Glomerular visceral epithelial cell (primary cell): ENCODE measurements at regions not wholly inside any gene's neighbourhood (a gene's known extent, or its start where the extent isn't known, plus 50 kb on each side); places are given as distances from the start of the nearest gene placed in this dataset.

Experiments used
- DNase-seq: peaks from one replicate; pipeline ENCODE4 v3.0.0-alpha.2; 2016; ENCODE audit errors: extremely low spot score

GRCh38 chr9:105828171-105828570, 133.8 kb downstream of the TMEM38B start:
- no peak for DNase-seq

- DNase-seq = no peak
Measured at GRCh38 chr9:105828596-105829213, 134.4 kb downstream of the TMEM38B start.

GRCh38 chr9:105830461-105830860, 136.1 kb downstream of the TMEM38B start:
- no peak for DNase-seq

- no peak for DNase-seq
Measured at GRCh38 chr9:105832096-105832710, 137.9 kb downstream of the TMEM38B start.

DNA sequence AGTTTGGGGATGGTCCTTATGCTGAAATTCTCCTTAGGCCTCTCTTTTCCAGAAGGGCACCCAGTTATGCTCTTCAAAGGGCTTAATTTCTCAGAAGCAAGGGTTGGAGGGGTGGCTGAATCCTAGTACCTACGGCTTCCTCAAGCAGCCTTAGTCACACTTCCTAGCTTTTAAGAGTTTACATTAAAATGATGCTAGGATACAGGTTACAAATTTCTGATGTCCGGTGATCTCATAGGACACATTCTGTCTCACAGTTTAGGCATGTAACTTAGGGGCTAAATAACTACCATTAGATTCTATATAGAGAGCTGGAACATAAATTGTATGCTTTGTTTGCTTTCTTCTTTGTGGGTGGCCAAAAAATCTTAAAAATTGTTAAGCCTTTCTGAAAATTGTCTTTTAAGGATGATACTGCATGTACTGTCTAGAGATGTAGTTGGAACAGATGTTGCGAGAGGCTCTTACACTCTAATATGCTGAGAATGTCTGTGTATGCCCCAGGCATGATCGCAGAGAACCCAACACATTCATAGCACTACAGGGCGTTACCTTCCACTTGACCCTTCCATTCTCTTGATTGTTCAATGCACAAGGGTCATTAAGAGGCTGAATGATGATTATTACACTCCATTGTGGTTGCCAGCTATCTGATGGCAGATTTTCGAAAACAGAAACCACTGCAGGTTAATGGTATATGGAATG, 139.1 kb downstream of the TMEM38B start:
- DNase-seq = no peak

- no peak for DNase-seq
Measured at GRCh38 chr9:105834404-105834803, 140.1 kb downstream of the TMEM38B start.

GRCh38 chr9:105835721-105836120, 141.4 kb downstream of the TMEM38B start:
- no peak for DNase-seq

- DNase-seq = no peak
Measured at GRCh38 chr9:105836936-105837660, 142.8 kb downstream of the TMEM38B start.

- no peak for DNase-seq
Measured at GRCh38 chr9:105841562-105841961, 147.2 kb downstream of the TMEM38B start.

GRCh38 chr9:105842023-105842644, 147.8 kb downstream of the TMEM38B start:
- peak; percentile 29 for DNase-seq

GRCh38 chr9:105846825-105847224, 152.5 kb downstream of the TMEM38B start:
- no peak for DNase-seq

DNA sequence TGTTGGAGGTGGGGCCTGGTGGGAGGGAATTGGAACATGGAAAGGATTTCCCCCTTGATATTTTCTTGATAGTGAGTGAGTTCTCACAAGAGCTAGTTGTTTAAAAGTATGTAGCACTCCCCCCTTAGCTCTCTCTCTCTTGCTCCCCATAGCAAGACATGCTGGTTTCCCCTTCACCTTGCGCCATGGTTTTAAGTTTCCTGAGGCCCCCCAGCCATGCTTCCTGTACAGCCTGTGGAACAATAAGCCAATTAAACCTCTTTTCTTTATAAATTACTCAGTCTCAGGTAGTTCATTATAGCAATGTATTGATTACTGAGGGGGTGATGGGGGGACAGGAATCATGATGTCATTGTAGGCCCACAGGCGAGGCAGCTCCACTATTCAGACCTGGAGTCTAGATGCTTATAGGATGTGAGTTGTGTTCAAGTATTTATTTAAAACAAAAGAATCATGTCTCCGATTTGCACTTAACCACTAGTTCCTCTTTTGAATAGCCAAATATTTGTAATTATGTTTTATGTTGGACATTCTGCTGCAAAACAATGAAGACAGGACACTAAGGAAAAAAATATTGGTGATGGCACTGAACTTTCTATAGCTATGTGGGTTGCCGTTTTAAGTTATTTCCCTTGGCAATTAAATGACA, 156.6 kb downstream of the TMEM38B start:
- no peak for DNase-seq

GRCh38 chr9:105854026-105854782, 159.9 kb downstream of the TMEM38B start:
- no peak for DNase-seq

GRCh38 chr9:105854783-105855724, 160.7 kb downstream of the TMEM38B start:
- DNase-seq = no peak

GRCh38 chr9:105855987-105856386, 161.6 kb downstream of the TMEM38B start:
- DNase-seq = no peak

DNA sequence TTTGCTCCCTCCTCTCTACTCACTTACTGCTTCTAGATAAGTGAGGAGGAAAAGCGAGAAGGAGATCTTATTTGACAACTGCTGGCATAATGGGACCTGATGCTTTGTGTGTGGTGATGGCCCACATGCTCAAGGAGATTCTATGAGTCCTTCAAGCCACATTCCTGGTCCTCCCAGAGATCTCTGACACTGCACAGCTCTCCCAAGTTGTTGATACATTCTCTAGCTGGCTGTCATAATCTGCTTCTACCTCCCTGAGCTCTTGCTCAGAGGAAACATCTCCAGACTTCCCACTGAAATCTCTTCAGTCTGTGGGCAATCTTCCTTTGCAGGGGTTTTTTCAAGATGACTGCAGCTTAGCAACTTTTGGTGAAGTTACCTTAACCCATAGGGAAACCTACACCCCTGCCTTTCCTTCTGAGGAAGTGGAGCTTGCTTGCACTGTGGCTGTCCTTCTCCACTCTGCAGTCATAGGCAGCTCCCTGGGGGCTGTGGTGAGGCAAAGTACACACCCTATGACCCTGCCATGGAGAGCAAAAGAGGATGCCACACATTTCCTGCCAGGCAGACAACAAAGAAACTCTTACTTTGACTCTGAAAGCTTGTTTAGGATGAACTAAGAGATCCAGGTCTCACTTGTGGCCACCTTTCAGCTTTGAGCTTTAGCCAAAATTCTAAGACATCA, 163.8 kb downstream of the TMEM38B start:
- DNase-seq = no peak

DNA sequence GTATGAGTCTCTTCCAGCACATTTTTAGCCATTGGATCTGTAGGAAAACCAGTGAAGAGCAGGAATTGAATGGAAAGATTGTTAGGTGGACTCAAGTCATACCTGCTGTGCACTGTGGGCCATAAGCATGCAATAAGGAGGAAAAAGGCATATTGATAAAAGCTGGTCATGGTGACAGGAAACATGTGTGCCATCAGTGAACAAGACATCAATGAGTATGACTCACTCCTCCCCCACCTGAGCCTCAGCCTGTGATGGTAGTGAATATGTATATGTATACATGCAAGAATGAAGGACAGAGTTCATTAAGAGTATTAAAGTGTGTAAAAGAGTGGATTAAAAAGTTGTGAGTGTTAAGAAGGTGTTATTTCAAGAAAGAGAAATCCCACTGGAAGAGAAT, 164.5 kb downstream of the TMEM38B start:
- DNase-seq = no peak

- no peak for DNase-seq
Measured at GRCh38 chr9:105859428-105860091, 165.2 kb downstream of the TMEM38B start.

GRCh38 chr9:105860516-105860915, 166.2 kb downstream of the TMEM38B start:
- DNase-seq = no peak
